ENCODE measurements at regions not wholly inside any gene's neighbourhood (a gene's known extent, or its start where the extent isn't known, plus 50 kb on each side); places are given as distances from the start of the nearest gene placed in this dataset.

GRCh38 chr6:135578976-135579375 is 81.4 kb upstream of the AHI1 start:
- WGBS (ENCODE audit: missing lambda C conversion rate) = 76% methylated on average over 3 of the region's 3 CpGs
- TF ChIP-seq CTCF (IDR thresholded peaks at IDR 0.05) = no peak
- peaks cover 6% of the 10 kb centered on the region for H3K4me1 ChIP-seq
- no peak overlapping the region for H3K27ac ChIP-seq
- ChIA-PET CTCF (no interaction called here), POLR2A (no interaction called here)
- ATAC-seq (no peak), DNase-seq (ENCODE audit: low read depth in 1 of 2, low spot score in 1 of 2) (no peak), FAIRE-seq (no peak)
- no peak overlapping the region for H3K4me2 ChIP-seq
- H3K9me3 ChIP-seq = no peaks in the 10 kb centered on the region
- no peak overlapping the region for H3K4me3 ChIP-seq

GRCh38 chr6:135581211-135581610 is 83.7 kb upstream of the AHI1 start:
- DNase-seq (ENCODE audit: low read depth in 1 of 2, low spot score in 1 of 2) (no peak), ATAC-seq (no peak), FAIRE-seq (no peak)
- POLR2A ChIA-PET = no interaction called here
- 70% methylated on average over 3 of the region's 3 CpGs for WGBS (ENCODE audit: missing lambda C conversion rate)
- no peak for TF ChIP-seq MYC (IDR thresholded peaks at IDR 0.05; ENCODE audit: borderline replicate concordance, low read length)
- no peak for TF ChIP-seq FOXS1 (CRISPR knock-in tag; IDR thresholded peaks at IDR 0.05)
- TF ChIP-seq HOXB13 (CRISPR knock-in tag; IDR thresholded peaks at IDR 0.05; ENCODE audit: low read depth) = no peak
- no peak for TF ChIP-seq CBX2 (IDR thresholded peaks at IDR 0.05; ENCODE audit: borderline replicate concordance, low read depth)
- no peak for TF ChIP-seq JUN (IDR thresholded peaks at IDR 0.05)
- no peak for TF ChIP-seq NPAS2 (CRISPR knock-in tag; IDR thresholded peaks at IDR 0.05; ENCODE audit: borderline replicate concordance)
- no peak for TF ChIP-seq MAZ (IDR thresholded peaks at IDR 0.05; ENCODE audit: borderline replicate concordance, low read depth, low read length)
- no peak for TF ChIP-seq RARB (CRISPR knock-in tag; IDR thresholded peaks at IDR 0.05)
- TF ChIP-seq HDAC2 (IDR thresholded peaks at IDR 0.05) = no peak
- no peak for TF ChIP-seq E2F6 (IDR thresholded peaks at IDR 0.05; ENCODE audit: borderline replicate concordance, low read depth)
- no peak for TF ChIP-seq POLR2A (IDR thresholded peaks at IDR 0.05; ENCODE audit: low read length)
- TF ChIP-seq CHD2 (IDR thresholded peaks at IDR 0.05; ENCODE audit: low read length, partially characterized antibody) = no peak
- no peak for TF ChIP-seq RNF2 (IDR thresholded peaks at IDR 0.05; ENCODE audit: borderline replicate concordance, low read depth)
- no peak for TF ChIP-seq SREBF2 (IDR thresholded peaks at IDR 0.05)
- TF ChIP-seq NR3C1 (IDR thresholded peaks at IDR 0.05) = no peak
- TF ChIP-seq BHLHE40 (IDR thresholded peaks at IDR 0.05; ENCODE audit: low read depth, low read length) = no peak
- TF ChIP-seq, protein P1, sequence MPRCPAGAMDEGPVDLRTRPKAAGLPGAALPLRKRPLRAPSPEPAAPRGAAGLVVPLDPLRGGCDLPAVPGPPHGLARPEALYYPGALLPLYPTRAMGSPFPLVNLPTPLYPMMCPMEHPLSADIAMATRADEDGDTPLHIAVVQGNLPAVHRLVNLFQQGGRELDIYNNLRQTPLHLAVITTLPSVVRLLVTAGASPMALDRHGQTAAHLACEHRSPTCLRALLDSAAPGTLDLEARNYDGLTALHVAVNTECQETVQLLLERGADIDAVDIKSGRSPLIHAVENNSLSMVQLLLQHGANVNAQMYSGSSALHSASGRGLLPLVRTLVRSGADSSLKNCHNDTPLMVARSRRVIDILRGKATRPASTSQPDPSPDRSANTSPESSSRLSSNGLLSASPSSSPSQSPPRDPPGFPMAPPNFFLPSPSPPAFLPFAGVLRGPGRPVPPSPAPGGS (IDR thresholded peaks at IDR 0.05) = no peak
- TF ChIP-seq ZFP36 (IDR thresholded peaks at IDR 0.05; ENCODE audit: borderline replicate concordance, partially characterized antibody) = no peak
- H3K27ac ChIP-seq = no peak overlapping the region
- CTCF ChIA-PET = no interaction called here
- no peaks in the 10 kb centered on the region for H3K9me3 ChIP-seq
- H3K4me1 ChIP-seq = no peaks in the 10 kb centered on the region; the same call in 2 of the 3 replicates
- no peak overlapping the region for H3K4me2 ChIP-seq
- no peak overlapping the region for H3K4me3 ChIP-seq

- H3K4me2 ChIP-seq = no peak overlapping the region
- no peak for DNase-seq (ENCODE audit: low read depth in 1 of 2, low spot score in 1 of 2)
- CTCF ChIA-PET = no interaction called here
Observed at GRCh38 chr6:135583256-135583761, 85.8 kb upstream of the AHI1 start.

More at GRCh38 chr6:135583256-135583761, 85.8 kb upstream of the AHI1 start:
- no peak for TF ChIP-seq FOSL2 (IDR thresholded peaks at IDR 0.05)
- 0 out of 2 replicates have a peak, but pooled peaks have one; percentile 13 for TF ChIP-seq FOSL2 (CRISPR knock-in tag; IDR thresholded peaks at IDR 0.05)
- no peak for TF ChIP-seq ZFP36 (IDR thresholded peaks at IDR 0.05; ENCODE audit: borderline replicate concordance, partially characterized antibody)
- H3K9me3 ChIP-seq = no peaks in the 10 kb centered on the region
- no peak for ATAC-seq
- FAIRE-seq = no peak
- 16% methylated on average over 1 of the region's 1 CpG for WGBS (ENCODE audit: missing lambda C conversion rate)
- H3K4me1 ChIP-seq = no peaks in the 10 kb centered on the region
- POLR2A ChIA-PET = no interaction called here
- no peak overlapping the region for H3K4me3 ChIP-seq
- H3K27ac ChIP-seq = no peak overlapping the region
